ENCODE measurements at regions not wholly inside any gene's neighbourhood (a gene's known extent, or its start where the extent isn't known, plus 50 kb on each side); places are given as distances from the start of the nearest gene placed in this dataset.

- TF ChIP-seq CTCF (IDR thresholded peaks at IDR 0.05): no peak
- no peak for TF ChIP-seq POLR2AphosphoS5 (IDR thresholded peaks at IDR 0.05)
These were observed 1014.2 kb downstream of the TUSC7 start for GRCh38 chr3:117723825-117724224.

Measured in prostate gland (tissue), 2 donors.